GM12878 (cell line): ENCODE measurements at regions not wholly inside any gene's neighbourhood (a gene's known extent, or its start where the extent isn't known, plus 50 kb on each side); places are given as distances from the start of the nearest gene placed in this dataset. TPM values are rescaled to one million over a fixed set of nuclear protein-coding genes. Genes with fewer than 3 reads are reported as not detected.

Experiments used
- CREB1 ChIP-seq: IDR thresholded peaks from 2 replicates; pipeline ENCODE4 v1.6.1; 2012; ENCODE audit warnings: low read depth, mild to moderate bottlenecking, inconsistent platforms
- FOXK2 ChIP-seq: fragments of 450-650 bp; IDR thresholded peaks from 2 replicates; pipeline ENCODE4 v1.6.1; 2017; ENCODE audit warnings: mild to moderate bottlenecking, moderate library complexity
- MAX ChIP-seq: IDR thresholded peaks from 2 replicates; pipeline ENCODE4 v1.6.1; 2012; ENCODE audit warnings: low read depth, low read length, improper control_type of control experiment
- MXI1 ChIP-seq: fragments of 150-350 bp; IDR thresholded peaks from 2 replicates; pipeline ENCODE4 v1.6.1; 2011; ENCODE audit warnings: low read depth, mild to moderate bottlenecking, inconsistent platforms, low read length, improper control_type of control experiment
- NR2C1 ChIP-seq: fragments of 450-650 bp; IDR thresholded peaks from 2 replicates; pipeline ENCODE4 v1.6.1; 2017; ENCODE audit warnings: antibody characterized with exemption, mild to moderate bottlenecking, moderate library complexity
- POLR2AphosphoS5 ChIP-seq: IDR thresholded peaks from 2 replicates; pipeline ENCODE4 v1.6.1; 2011; ENCODE audit warnings: mild to moderate bottlenecking, low read length, inconsistent platforms
- RCOR1 ChIP-seq: conservative IDR thresholded peaks from 2 replicates; pipeline ENCODE4 v1.6.1; 2012; ENCODE audit warnings: low read depth, low read length, improper control_type of control experiment
- TCF3 ChIP-seq: IDR thresholded peaks from 2 replicates; pipeline ENCODE4 v1.6.1; 2012; ENCODE audit warnings: low read depth, mild to moderate bottlenecking, low read length, borderline replicate concordance; ENCODE audit not compliant: insufficient read depth
- ZBTB11 ChIP-seq: fragments of 450-650 bp; formaldehyde crosslinking; IDR thresholded peaks from 2 replicates; pipeline ENCODE4 v1.5.0; 2022; ENCODE audit warnings: mild to moderate bottlenecking, missing genetic modification characterization
- small RNA-seq: library from RNA; depleted of rRNA; stranded (forward); fragments of <200 nt; gene quantifications from one replicate; pipeline ENCODE3, GENCODE V24; 2014

- no peak for TF ChIP-seq FOXK2
- no peak for TF ChIP-seq MAX
- TF ChIP-seq MXI1: no peak
- no peak for TF ChIP-seq RCOR1
- TF ChIP-seq POLR2AphosphoS5: no peak
- TF ChIP-seq NR2C1: no peak
- TF ChIP-seq ZBTB11 (CRISPR knock-in tag): no peak
- no peak for TF ChIP-seq TCF3
- TF ChIP-seq CREB1: no peak
Observed at GRCh38 chr3:182741214-182741613, 52.1 kb upstream of the ATP11B start (continued).

Small RNAs in the stretch of these regions (small RNA-seq; reads per million reads assigned to genes)
- gene RN7SKP265: not detected
